Ramos (cell line): ENCODE measurements at regions not wholly inside any gene's neighbourhood (a gene's known extent, or its start where the extent isn't known, plus 50 kb on each side); places are given as distances from the start of the nearest gene placed in this dataset.

Experiments used
- in situ Hi-C: fragments of 300-500 bp; cut with MboI; formaldehyde crosslinking; loops from one replicate; pipeline ENCODE4 v1.14.3; 2022; ENCODE audit warnings: low sequenced_read_pairs; ENCODE audit not compliant: unreplicated experiment

- in situ Hi-C loops = no loop called here
These were observed 76.4 kb upstream of the VSTM2B start for GRCh38 chr19:29449371-29449770.

GRCh38 chr19:29450306-29450705 is 75.5 kb upstream of the VSTM2B start:
- in situ Hi-C loops = no loop called here

GRCh38 chr19:29450812-29451211 is 75.0 kb upstream of the VSTM2B start:
- in situ Hi-C loops = no loop called here

- in situ Hi-C loops = no loop called here
These were observed 71.7 kb upstream of the VSTM2B start for GRCh38 chr19:29454109-29454508.

GRCh38 chr19:29457413-29457812 is 68.4 kb upstream of the VSTM2B start:
- in situ Hi-C loops = no loop called here

- in situ Hi-C loops = no loop called here
These were observed 57.9 kb upstream of the VSTM2B start for GRCh38 chr19:29467824-29468401.

- in situ Hi-C loops = no loop called here
These were observed 50.3 kb upstream of the VSTM2B start for GRCh38 chr19:29475469-29475868.
